Stimulated activated effector memory CD8-positive, alpha-beta T cell treated with anti-CD3 and anti-CD28 coated beads, Interleukin-12 subunit alpha, Interleukin-12 subunit beta, amount 100 ng/mL, for 72 hours (primary cell): ENCODE measurements at regions not wholly inside any gene's neighbourhood (a gene's known extent, or its start where the extent isn't known, plus 50 kb on each side); places are given as distances from the start of the nearest gene placed in this dataset.
"Not testable (repeated sequence)": the region's sequence is repeated elsewhere in the genome, so short reads cannot be mapped to it uniquely, and the experiment has no call there.

ENCODE experiments used
- ATAC-seq: fragments of 150-1000 bp; cut with Tn5 transposase; 2 replicates; pipeline ENCODE4 v1.10.0; 2021
- DNase-seq, 2 donors: peaks; one replicate each; pipeline ENCODE4 v3.0.0; 2021 to 2022; ENCODE audit warnings: low spot score in 2 of 2
- H3K27ac Mint-ChIP-seq: one replicate; pipeline ENCODE4 v1.8.0; 2022; ENCODE audit warnings: mild to moderate bottlenecking, mixed read lengths
- H3K36me3 Mint-ChIP-seq: one replicate; pipeline ENCODE4 v1.8.0; 2022; ENCODE audit warnings: mild to moderate bottlenecking, mixed read lengths
- H3K4me1 Mint-ChIP-seq: one replicate; pipeline ENCODE4 v1.8.0; 2022; ENCODE audit warnings: mixed read lengths
- H3K4me3 Mint-ChIP-seq: one replicate; pipeline ENCODE4 v1.8.0; 2022; ENCODE audit warnings: mild to moderate bottlenecking, mixed read lengths
- H3K9me3 Mint-ChIP-seq: one replicate; pipeline ENCODE4 v1.8.0; 2022; ENCODE audit warnings: mixed read lengths

- H3K4me3 Mint-ChIP-seq, ATAC-seq, H3K4me1 Mint-ChIP-seq, H3K36me3 Mint-ChIP-seq, H3K27ac Mint-ChIP-seq, DNase-seq: not testable (repeated sequence)
- peaks cover 29% of the 10 kb centered on the region for H3K9me3 Mint-ChIP-seq
These were observed 219.4 kb downstream of the FOXD4L6 start for GRCh38 chr9:40909111-40909510.

GRCh38 chr9:40907657-40908624 lies 220.5 kb downstream of the FOXD4L6 start:
- no peak overlapping the region for H3K4me3 Mint-ChIP-seq
- H3K36me3 Mint-ChIP-seq: no peaks in the 10 kb centered on the region
- peaks cover 27% of the 10 kb centered on the region for H3K9me3 Mint-ChIP-seq
- no peaks in the 10 kb centered on the region for H3K4me1 Mint-ChIP-seq
- no peak overlapping the region for H3K27ac Mint-ChIP-seq
- ATAC-seq (peak; percentile 11), DNase-seq (no peak)

GRCh38 chr9:40906879-40907278 lies 221.6 kb downstream of the FOXD4L6 start:
- H3K9me3 Mint-ChIP-seq: peaks cover 27% of the 10 kb centered on the region
- not testable (repeated sequence) for H3K36me3 Mint-ChIP-seq, H3K4me3 Mint-ChIP-seq, H3K4me1 Mint-ChIP-seq, H3K27ac Mint-ChIP-seq
- ATAC-seq: peak; percentile 59
- peak in 1 of 2 donors; percentile 39 for DNase-seq

- not testable (repeated sequence) for H3K27ac Mint-ChIP-seq
These were observed 236.2 kb downstream of the FOXD4L6 start for GRCh38 chr9:40892315-40892714.

GRCh38 chr9:40885858-40886257 lies 242.6 kb downstream of the FOXD4L6 start:
- DNase-seq, ATAC-seq, H3K27ac Mint-ChIP-seq, H3K36me3 Mint-ChIP-seq, H3K4me3 Mint-ChIP-seq, H3K4me1 Mint-ChIP-seq: not testable (repeated sequence)
- peaks cover 25% of the 10 kb centered on the region for H3K9me3 Mint-ChIP-seq

More at GRCh38 chr9:40892315-40892714, 236.2 kb downstream of the FOXD4L6 start:
- H3K4me1 Mint-ChIP-seq, H3K36me3 Mint-ChIP-seq, DNase-seq, ATAC-seq, H3K4me3 Mint-ChIP-seq: not testable (repeated sequence)
- H3K9me3 Mint-ChIP-seq: peaks cover 38% of the 10 kb centered on the region

GRCh38 chr9:40884902-40885490 lies 243.5 kb downstream of the FOXD4L6 start:
- H3K4me1 Mint-ChIP-seq, H3K4me3 Mint-ChIP-seq, ATAC-seq, DNase-seq, H3K36me3 Mint-ChIP-seq, H3K27ac Mint-ChIP-seq: not testable (repeated sequence)
- peaks cover 31% of the 10 kb centered on the region for H3K9me3 Mint-ChIP-seq

- Mint-ChIP-seq H3K36me3 (no peaks in the 10 kb centered on the region), H3K9me3 (peaks cover 36% of the 10 kb centered on the region), H3K4me3 (no peak overlapping the region), H3K27ac (no peak overlapping the region), H3K4me1 (no peaks in the 10 kb centered on the region)
- ATAC-seq (no peak), DNase-seq (no peak)
These were observed 244.2 kb downstream of the FOXD4L6 start for GRCh38 chr9:40884072-40884901.

GRCh38 chr9:40883423-40884071 lies 244.9 kb downstream of the FOXD4L6 start:
- not testable (repeated sequence) for DNase-seq, H3K27ac Mint-ChIP-seq, ATAC-seq, H3K4me1 Mint-ChIP-seq, H3K4me3 Mint-ChIP-seq, H3K36me3 Mint-ChIP-seq
- peaks cover 36% of the 10 kb centered on the region for H3K9me3 Mint-ChIP-seq

- H3K4me3 Mint-ChIP-seq, H3K27ac Mint-ChIP-seq, H3K36me3 Mint-ChIP-seq, ATAC-seq, DNase-seq, H3K4me1 Mint-ChIP-seq: not testable (repeated sequence)
- peaks cover 28% of the 10 kb centered on the region for H3K9me3 Mint-ChIP-seq
These were observed 254.7 kb downstream of the FOXD4L6 start for GRCh38 chr9:40873753-40874295.

- not testable (repeated sequence) for H3K4me3 Mint-ChIP-seq, ATAC-seq, H3K36me3 Mint-ChIP-seq, DNase-seq, H3K27ac Mint-ChIP-seq, H3K4me1 Mint-ChIP-seq
- H3K9me3 Mint-ChIP-seq: peaks cover 22% of the 10 kb centered on the region
These were observed 260.0 kb downstream of the FOXD4L6 start for GRCh38 chr9:40868437-40868836.
